Brain microvascular endothelial cell (primary cell): ENCODE measurements at regions not wholly inside any gene's neighbourhood (a gene's known extent, or its start where the extent isn't known, plus 50 kb on each side); places are given as distances from the start of the nearest gene placed in this dataset.
A peak's percentile ranks its signal among the peaks of the same experiment; 100 is the strongest.
"Not testable (repeated sequence)": the region's sequence is repeated elsewhere in the genome, so short reads cannot be mapped to it uniquely, and the experiment has no call there.

Experiments
- DNase-seq: peaks from one replicate; pipeline ENCODE4 v3.0.0-alpha.2; 2020
- H3K27ac ChIP-seq: fragments of 250-450 bp; sonication (Bioruptor Pico); 2 replicates; pipeline ENCODE4 v1.5.1; 2020; ENCODE audit warnings: mild to moderate bottlenecking, moderate library complexity
- H3K27me3 ChIP-seq: fragments of 250-450 bp; sonication (Bioruptor Pico); replicated peaks from 2 replicates; pipeline ENCODE4 v1.5.1; 2020; ENCODE audit warnings: mild to moderate bottlenecking
- H3K36me3 ChIP-seq: fragments of 250-450 bp; sonication (Bioruptor Pico); replicated peaks from 2 replicates; pipeline ENCODE4 v1.5.1; 2020; ENCODE audit warnings: mild to moderate bottlenecking
- H3K4me3 ChIP-seq: 2 replicates; pipeline ENCODE4 v1.5.1; 2011; ENCODE audit warnings: low read depth, mild to moderate bottlenecking, control low read depth, low read length, moderate library complexity
- in situ Hi-C: cut with HindIII; loops from 2 replicates; pipeline ENCODE4 v1.10.0; 2017; ENCODE audit warnings: low sequenced_read_pairs, low pct_ligation_motif_present
- TF ChIP-seq, protein P1 (sequence below): IDR thresholded peaks from 2 replicates; pipeline ENCODE4 v1.5.1; 2011; ENCODE audit warnings: low read depth, mild to moderate bottlenecking, moderate library complexity, low read length, control low read depth, inconsistent platforms; ENCODE audit errors: missing control alignments

GRCh38 chr16:62277942-62278341 is 241.7 kb upstream of the CDH8 start:
- no peaks in the 10 kb centered on the region for H3K36me3 ChIP-seq
- H3K27ac ChIP-seq = no peak overlapping the region
- TF ChIP-seq, protein P1, sequence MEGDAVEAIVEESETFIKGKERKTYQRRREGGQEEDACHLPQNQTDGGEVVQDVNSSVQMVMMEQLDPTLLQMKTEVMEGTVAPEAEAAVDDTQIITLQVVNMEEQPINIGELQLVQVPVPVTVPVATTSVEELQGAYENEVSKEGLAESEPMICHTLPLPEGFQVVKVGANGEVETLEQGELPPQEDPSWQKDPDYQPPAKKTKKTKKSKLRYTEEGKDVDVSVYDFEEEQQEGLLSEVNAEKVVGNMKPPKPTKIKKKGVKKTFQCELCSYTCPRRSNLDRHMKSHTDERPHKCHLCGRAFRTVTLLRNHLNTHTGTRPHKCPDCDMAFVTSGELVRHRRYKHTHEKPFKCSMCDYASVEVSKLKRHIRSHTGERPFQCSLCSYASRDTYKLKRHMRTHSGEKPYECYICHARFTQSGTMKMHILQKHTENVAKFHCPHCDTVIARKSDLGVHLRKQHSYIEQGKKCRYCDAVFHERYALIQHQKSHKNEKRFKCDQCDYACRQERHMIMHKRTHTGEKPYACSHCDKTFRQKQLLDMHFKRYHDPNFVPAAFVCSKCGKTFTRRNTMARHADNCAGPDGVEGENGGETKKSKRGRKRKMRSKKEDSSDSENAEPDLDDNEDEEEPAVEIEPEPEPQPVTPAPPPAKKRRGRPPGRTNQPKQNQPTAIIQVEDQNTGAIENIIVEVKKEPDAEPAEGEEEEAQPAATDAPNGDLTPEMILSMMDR = no peak
- no peaks in the 10 kb centered on the region for H3K27me3 ChIP-seq
- in situ Hi-C loops = no loop called here
- no peak for DNase-seq
- no peak overlapping the region for H3K4me3 ChIP-seq

- H3K27ac ChIP-seq = no peak overlapping the region
- no peaks in the 10 kb centered on the region for H3K27me3 ChIP-seq
- DNase-seq = no peak
- no peak overlapping the region for H3K4me3 ChIP-seq
- in situ Hi-C loops = no loop called here
- H3K36me3 ChIP-seq = no peaks in the 10 kb centered on the region
- TF ChIP-seq, protein P1 = no peak
Observed at GRCh38 chr16:62276637-62277036, 240.4 kb upstream of the CDH8 start.

- Histone ChIP-seq H3K27me3 (no peaks in the 10 kb centered on the region), H3K36me3 (no peaks in the 10 kb centered on the region), H3K27ac (no peak overlapping the region), H3K4me3 (no peak overlapping the region)
- TF ChIP-seq, protein P1 = no peak
- DNase-seq = no peak
- in situ Hi-C loops = no loop called here
Observed at GRCh38 chr16:62272035-62272434, 235.8 kb upstream of the CDH8 start.

- TF ChIP-seq, protein P1 = no peak
- in situ Hi-C loops = no loop called here
- H3K36me3 ChIP-seq = no peaks in the 10 kb centered on the region
Observed at GRCh38 chr16:62261760-62262159, 225.5 kb upstream of the CDH8 start.

DNA sequence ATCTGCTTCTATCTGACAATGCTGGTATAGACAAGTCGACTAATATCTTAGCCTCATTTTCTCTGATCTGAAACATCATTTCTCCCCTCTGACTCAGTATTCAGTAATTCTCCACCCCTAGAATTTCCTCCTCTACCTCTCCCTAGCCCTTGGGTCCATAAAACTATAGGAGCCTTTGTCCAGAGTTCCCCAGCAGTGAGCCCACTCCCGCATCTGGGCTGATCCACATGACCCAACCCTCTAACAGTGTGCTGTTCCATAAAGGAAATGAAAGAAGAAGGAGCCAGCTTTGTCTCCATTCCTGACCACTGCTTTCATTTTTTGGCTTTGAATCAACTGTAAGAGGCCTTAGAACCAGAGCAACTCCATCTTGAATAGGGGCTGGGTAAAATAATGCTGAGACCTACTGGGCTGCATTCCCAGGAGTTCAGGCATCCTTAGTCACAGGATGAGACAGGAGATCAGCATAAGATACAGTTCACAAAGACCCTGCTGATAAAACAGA is 222.7 kb upstream of the CDH8 start:
- H3K27me3 ChIP-seq, DNase-seq: not testable (repeated sequence)

More at GRCh38 chr16:62261760-62262159, 225.5 kb upstream of the CDH8 start:
- Histone ChIP-seq H3K27ac (no peak overlapping the region), H3K4me3 (no peak overlapping the region), H3K27me3 (no peaks in the 10 kb centered on the region)
- DNase-seq = no peak

DNA sequence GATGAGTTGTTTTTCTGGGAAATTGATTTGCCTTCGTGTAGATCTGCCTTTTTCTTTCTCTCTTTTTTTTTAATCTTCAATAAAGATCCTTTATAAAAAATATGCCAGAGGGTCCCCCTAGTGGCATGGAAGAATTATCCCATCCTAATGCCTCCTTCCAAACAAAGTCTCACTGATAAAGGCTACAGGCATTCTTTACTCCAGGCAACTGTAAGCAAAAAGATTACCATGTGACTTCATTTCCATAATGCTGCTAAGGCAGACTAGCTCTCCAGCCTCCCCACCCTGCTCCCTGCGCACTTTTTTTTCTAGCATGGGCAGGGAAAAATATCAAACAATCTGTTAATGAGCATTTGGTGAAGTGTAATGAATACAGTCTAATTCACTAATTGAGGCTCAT is 220.2 kb upstream of the CDH8 start:
- no peak overlapping the region for H3K27ac ChIP-seq
- no peaks in the 10 kb centered on the region for H3K36me3 ChIP-seq
- no peak for DNase-seq
- H3K27me3 ChIP-seq = no peaks in the 10 kb centered on the region
- in situ Hi-C loops = no loop called here
- TF ChIP-seq, protein P1 = peak; percentile 25
- no peak overlapping the region for H3K4me3 ChIP-seq

More for the DNA sequence above, 222.7 kb upstream of the CDH8 start:
- H3K27ac ChIP-seq, H3K4me3 ChIP-seq, in situ Hi-C loops, H3K36me3 ChIP-seq: not testable (repeated sequence)
